ENCODE measurements at regions not wholly inside any gene's neighbourhood (a gene's known extent, or its start where the extent isn't known, plus 50 kb on each side); places are given as distances from the start of the nearest gene placed in this dataset.

- Histone ChIP-seq H3K4ac (ENCODE audit: low read depth, low read length) (no peak overlapping the region), H2BK15ac (ENCODE audit: low read depth, low read length) (no peak overlapping the region), H3K9me3 (ENCODE audit: control insufficient read depth, low read depth, low read length) (no peaks in the 10 kb centered on the region), H3K27ac (ENCODE audit: insufficient read length, low read depth, low read length) (no peak overlapping the region), H2BK12ac (ENCODE audit: insufficient read length, low read depth, low read length) (no peak overlapping the region), H3K4me2 (ENCODE audit: insufficient read depth, insufficient read length, low read length) (no peak overlapping the region), H3K14ac (ENCODE audit: insufficient read depth, low read length) (no peak overlapping the region), H2BK5ac (ENCODE audit: insufficient read length, low read length) (no peak overlapping the region), H4K20me1 (ENCODE audit: control insufficient read depth, insufficient read depth, insufficient read length) (no peaks in the 10 kb centered on the region), H3T11ph (ENCODE audit: low read length) (no peak overlapping the region), H3K23me2 (ENCODE audit: insufficient read length, low read depth, low read length, poor library complexity, severe bottlenecking) (no peaks in the 10 kb centered on the region), H2BK120ac (ENCODE audit: low read depth, low read length, poor library complexity, severe bottlenecking) (no peak overlapping the region), H3K9ac (ENCODE audit: extremely low read depth, insufficient read length, low read length) (no peak overlapping the region), H3K18ac (ENCODE audit: insufficient read length, low read depth, low read length) (no peak overlapping the region), H3K79me2 (ENCODE audit: insufficient read depth, low read length) (no peaks in the 10 kb centered on the region), H2BK20ac (ENCODE audit: low read depth, low read length, poor library complexity, severe bottlenecking) (no peak overlapping the region), H3K23ac (ENCODE audit: insufficient read length, low read depth, low read length) (no peak overlapping the region), H4K91ac (ENCODE audit: insufficient read length, low read depth, low read length) (no peak overlapping the region), H3K4me1 (ENCODE audit: insufficient read depth, low read length) (no peaks in the 10 kb centered on the region), H2AFZ (ENCODE audit: low read length) (no peak overlapping the region), H4K5ac (ENCODE audit: insufficient read length, low read depth, low read length) (no peak overlapping the region), H3K27me3 (ENCODE audit: insufficient read depth, low read length) (no peaks in the 10 kb centered on the region), H3K56ac (ENCODE audit: insufficient read length, low read depth, low read length) (no peak overlapping the region), H4K8ac (replicated peaks; ENCODE audit: insufficient read length, low read depth, low read length) (no peak overlapping the region), H2AK5ac (ENCODE audit: insufficient read length, low read length) (no peak overlapping the region), H3K79me1 (ENCODE audit: insufficient read depth, low read depth, low read length, poor library complexity, severe bottlenecking) (no peaks in the 10 kb centered on the region)
- Mint-ChIP-seq H3K9me3 (no peaks in the 10 kb centered on the region), H3K27ac (no peak overlapping the region), H3K4me1 (peaks cover 26 to 27% of the 10 kb centered on the region in 2 experiments), H3K4me3 (no peak overlapping the region), H3K36me3 (ENCODE audit: insufficient read depth in 1 of 3, low read depth in 3 of 3) (no peaks in the 10 kb centered on the region), H3K27me3 (ENCODE audit: low read depth) (no peaks in the 10 kb centered on the region)
- no peak for DNase-seq
- no CpG with 5 or more reads among the region's 1 CpG for WGBS (ENCODE audit: extremely low coverage, insufficient read length, low lambda C conversion rate)
- no peak for TF ChIP-seq CTCF (conservative IDR thresholded peaks at IDR 0.05)
Measured at GRCh38 chr18:56511996-56512395, 126.4 kb downstream of the TXNL1 start.
